SK-N-SH treated with all-trans-retinoic acid at 6 μM for 48 hours (cell line): ENCODE measurements at regions not wholly inside any gene's neighbourhood (a gene's known extent, or its start where the extent isn't known, plus 50 kb on each side); places are given as distances from the start of the nearest gene placed in this dataset.

Experiments used
- ATAC-seq: fragments of 200-7000 bp; cut with Tn5 transposase; 3 replicates; pipeline ENCODE4 v1.9.1; 2020; ENCODE audit warnings: mild to moderate bottlenecking, moderate library complexity
- ARNTL ChIP-seq: fragments of 450-650 bp; formaldehyde crosslinking; IDR thresholded peaks from 2 replicates; pipeline ENCODE4 v1.5.0; 2020; ENCODE audit warnings: low read depth, mild to moderate bottlenecking, moderate library complexity, borderline replicate concordance
- CSDC2 ChIP-seq: fragments of 250-450 bp; sonication (Bioruptor Pico); IDR thresholded peaks from 2 replicates; pipeline ENCODE4 v1.5.0; 2020; ENCODE audit warnings: mild to moderate bottlenecking, moderate library complexity
- ESRRG ChIP-seq: fragments of 250-450 bp; sonication (Bioruptor Pico); IDR thresholded peaks from 2 replicates; pipeline ENCODE4 v1.6.1; 2021; ENCODE audit warnings: mild to moderate bottlenecking
- GLIS3 ChIP-seq: fragments of 250-450 bp; sonication (Bioruptor Pico); IDR thresholded peaks from 2 replicates; pipeline ENCODE4 v1.5.0; 2020; ENCODE audit warnings: mild to moderate bottlenecking, moderate library complexity
- OSR1 ChIP-seq: fragments of 250-450 bp; sonication (Bioruptor Pico); IDR thresholded peaks from 2 replicates; pipeline ENCODE4 v1.8.0; 2022; ENCODE audit warnings: moderate library complexity, mild to moderate bottlenecking, inconsistent platforms
- POU6F1 ChIP-seq: fragments of 250-450 bp; sonication (Bioruptor Pico); IDR thresholded peaks from 2 replicates; pipeline ENCODE4 v1.8.0; 2021; ENCODE audit warnings: low read depth, mild to moderate bottlenecking, moderate library complexity, borderline replicate concordance
- PPARA ChIP-seq: fragments of 250-450 bp; sonication (Bioruptor Pico); IDR thresholded peaks from 2 replicates; pipeline ENCODE4 v1.5.0; 2020; ENCODE audit warnings: mild to moderate bottlenecking, borderline replicate concordance
- RARB ChIP-seq: fragments of 250-450 bp; sonication (Bioruptor Pico); IDR thresholded peaks from 2 replicates; pipeline ENCODE4 v1.8.0; 2021; ENCODE audit warnings: mild to moderate bottlenecking, moderate library complexity
- SNAI2 ChIP-seq: fragments of 250-450 bp; sonication (Bioruptor Pico); IDR thresholded peaks from 2 replicates; pipeline ENCODE4 v1.5.0; 2020; ENCODE audit warnings: mild to moderate bottlenecking, moderate library complexity
- TOX ChIP-seq: fragments of 250-450 bp; sonication (Bioruptor Pico); IDR thresholded peaks from 2 replicates; pipeline ENCODE4 v1.8.0; 2021; ENCODE audit warnings: mild to moderate bottlenecking, moderate library complexity, borderline replicate concordance
- ZC3H10 ChIP-seq: fragments of 250-450 bp; sonication (Bioruptor Pico); IDR thresholded peaks from 2 replicates; pipeline ENCODE4 v1.5.1; 2021; ENCODE audit warnings: mild to moderate bottlenecking, moderate library complexity
- ZFP3 ChIP-seq: fragments of 250-450 bp; sonication (Bioruptor Pico); IDR thresholded peaks from 2 replicates; pipeline ENCODE4 v1.5.0; 2020; ENCODE audit warnings: mild to moderate bottlenecking, moderate library complexity
- ZFP30 ChIP-seq: fragments of 450-650 bp; formaldehyde crosslinking; IDR thresholded peaks from 2 replicates; pipeline ENCODE4 v1.5.0; 2022; ENCODE audit warnings: mild to moderate bottlenecking, moderate library complexity
- ZNF565 ChIP-seq: fragments of 450-650 bp; formaldehyde crosslinking; conservative IDR thresholded peaks from 2 replicates; pipeline ENCODE4 v1.5.0; 2020; ENCODE audit warnings: low read depth, mild to moderate bottlenecking, moderate library complexity
- ZNF70 ChIP-seq: fragments of 450-650 bp; formaldehyde crosslinking; IDR thresholded peaks from 2 replicates; pipeline ENCODE4 v1.5.0; 2020; ENCODE audit warnings: mild to moderate bottlenecking, moderate library complexity
- ZNF8 ChIP-seq: fragments of 450-650 bp; formaldehyde crosslinking; IDR thresholded peaks from 2 replicates; pipeline ENCODE4 v1.5.0; 2020; ENCODE audit warnings: mild to moderate bottlenecking, moderate library complexity
- TF ChIP-seq, protein P1 (sequence below): fragments of 250-450 bp; sonication (Bioruptor Pico); IDR thresholded peaks from 2 replicates; pipeline ENCODE4 v1.5.1; 2020; ENCODE audit warnings: low read depth, mild to moderate bottlenecking, moderate library complexity
- TF ChIP-seq, protein P2 (sequence below): fragments of 250-450 bp; sonication (Bioruptor Pico); IDR thresholded peaks from 2 replicates; pipeline ENCODE4 v1.8.0; 2020; ENCODE audit warnings: mild to moderate bottlenecking, moderate library complexity, borderline replicate concordance
- TF ChIP-seq, protein P3 (sequence below): fragments of 250-450 bp; sonication (Bioruptor Pico); IDR thresholded peaks from 2 replicates; pipeline ENCODE4 v1.5.0; 2020; ENCODE audit warnings: mild to moderate bottlenecking, moderate library complexity
- TF ChIP-seq, protein P4 (sequence below): fragments of 250-450 bp; sonication (Bioruptor Pico); IDR thresholded peaks from 2 replicates; pipeline ENCODE4 v1.5.1; 2021; ENCODE audit warnings: mild to moderate bottlenecking, moderate library complexity

- no peak for ATAC-seq
- TF ChIP-seq ZFP3 (CRISPR knock-in tag) (no peak), ZNF70 (CRISPR knock-in tag) (no peak), ESRRG (CRISPR knock-in tag) (no peak), OSR1 (CRISPR knock-in tag) (no peak)
Observed at GRCh38 chr14:99345472-99345871, 73.5 kb upstream of the BCL11B start.

- no peak for ATAC-seq
- no peak for TF ChIP-seq PPARA (CRISPR knock-in tag)
- TF ChIP-seq ZNF565 (CRISPR knock-in tag), result no peak
- no peak for TF ChIP-seq ZNF8 (CRISPR knock-in tag)
- TF ChIP-seq ZFP3 (CRISPR knock-in tag), result no peak
- TF ChIP-seq, protein P1, sequence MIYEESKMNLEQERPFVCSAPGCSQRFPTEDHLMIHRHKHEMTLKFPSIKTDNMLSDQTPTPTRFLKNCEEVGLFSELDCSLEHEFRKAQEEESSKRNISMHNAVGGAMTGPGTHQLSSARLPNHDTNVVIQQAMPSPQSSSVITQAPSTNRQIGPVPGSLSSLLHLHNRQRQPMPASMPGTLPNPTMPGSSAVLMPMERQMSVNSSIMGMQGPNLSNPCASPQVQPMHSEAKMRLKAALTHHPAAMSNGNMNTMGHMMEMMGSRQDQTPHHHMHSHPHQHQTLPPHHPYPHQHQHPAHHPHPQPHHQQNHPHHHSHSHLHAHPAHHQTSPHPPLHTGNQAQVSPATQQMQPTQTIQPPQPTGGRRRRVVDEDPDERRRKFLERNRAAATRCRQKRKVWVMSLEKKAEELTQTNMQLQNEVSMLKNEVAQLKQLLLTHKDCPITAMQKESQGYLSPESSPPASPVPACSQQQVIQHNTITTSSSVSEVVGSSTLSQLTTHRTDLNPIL (CRISPR knock-in tag), result no peak
- TF ChIP-seq POU6F1 (CRISPR knock-in tag), result no peak
Observed at GRCh38 chr14:99344051-99344758, 72.2 kb upstream of the BCL11B start.

DNA sequence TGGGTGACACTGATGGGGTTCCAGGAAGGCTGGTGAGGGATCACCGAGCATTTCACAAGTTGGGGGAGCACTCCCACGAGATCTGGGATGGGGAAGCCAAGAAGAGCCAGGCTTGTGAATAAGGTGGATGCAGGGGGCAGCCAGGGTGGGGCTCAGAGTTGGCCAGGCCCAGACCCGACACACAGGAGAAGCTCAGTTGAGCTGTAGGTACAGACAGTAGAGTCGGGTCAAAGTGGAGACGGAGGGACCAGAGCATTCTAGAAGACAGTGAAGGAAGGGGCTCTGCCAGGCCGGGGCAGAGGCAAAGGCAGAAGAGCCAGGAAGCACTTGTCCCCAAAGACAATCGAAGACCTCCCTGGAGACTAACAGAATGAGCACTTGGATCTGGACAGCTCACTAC is 70.9 kb upstream of the BCL11B start:
- no peak for ATAC-seq
- TF ChIP-seq, protein P2, sequence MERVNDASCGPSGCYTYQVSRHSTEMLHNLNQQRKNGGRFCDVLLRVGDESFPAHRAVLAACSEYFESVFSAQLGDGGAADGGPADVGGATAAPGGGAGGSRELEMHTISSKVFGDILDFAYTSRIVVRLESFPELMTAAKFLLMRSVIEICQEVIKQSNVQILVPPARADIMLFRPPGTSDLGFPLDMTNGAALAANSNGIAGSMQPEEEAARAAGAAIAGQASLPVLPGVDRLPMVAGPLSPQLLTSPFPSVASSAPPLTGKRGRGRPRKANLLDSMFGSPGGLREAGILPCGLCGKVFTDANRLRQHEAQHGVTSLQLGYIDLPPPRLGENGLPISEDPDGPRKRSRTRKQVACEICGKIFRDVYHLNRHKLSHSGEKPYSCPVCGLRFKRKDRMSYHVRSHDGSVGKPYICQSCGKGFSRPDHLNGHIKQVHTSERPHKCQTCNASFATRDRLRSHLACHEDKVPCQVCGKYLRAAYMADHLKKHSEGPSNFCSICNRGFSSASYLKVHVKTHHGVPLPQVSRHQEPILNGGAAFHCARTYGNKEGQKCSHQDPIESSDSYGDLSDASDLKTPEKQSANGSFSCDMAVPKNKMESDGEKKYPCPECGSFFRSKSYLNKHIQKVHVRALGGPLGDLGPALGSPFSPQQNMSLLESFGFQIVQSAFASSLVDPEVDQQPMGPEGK (CRISPR knock-in tag), result no peak
- TF ChIP-seq GLIS3 (CRISPR knock-in tag), result no peak
- TF ChIP-seq ZC3H10, result no peak
- no peak for TF ChIP-seq POU6F1 (CRISPR knock-in tag)
- no peak for TF ChIP-seq RARB (CRISPR knock-in tag)
- no peak for TF ChIP-seq TOX (CRISPR knock-in tag)
- TF ChIP-seq, protein P1 (CRISPR knock-in tag), result no peak
- TF ChIP-seq, protein P3, sequence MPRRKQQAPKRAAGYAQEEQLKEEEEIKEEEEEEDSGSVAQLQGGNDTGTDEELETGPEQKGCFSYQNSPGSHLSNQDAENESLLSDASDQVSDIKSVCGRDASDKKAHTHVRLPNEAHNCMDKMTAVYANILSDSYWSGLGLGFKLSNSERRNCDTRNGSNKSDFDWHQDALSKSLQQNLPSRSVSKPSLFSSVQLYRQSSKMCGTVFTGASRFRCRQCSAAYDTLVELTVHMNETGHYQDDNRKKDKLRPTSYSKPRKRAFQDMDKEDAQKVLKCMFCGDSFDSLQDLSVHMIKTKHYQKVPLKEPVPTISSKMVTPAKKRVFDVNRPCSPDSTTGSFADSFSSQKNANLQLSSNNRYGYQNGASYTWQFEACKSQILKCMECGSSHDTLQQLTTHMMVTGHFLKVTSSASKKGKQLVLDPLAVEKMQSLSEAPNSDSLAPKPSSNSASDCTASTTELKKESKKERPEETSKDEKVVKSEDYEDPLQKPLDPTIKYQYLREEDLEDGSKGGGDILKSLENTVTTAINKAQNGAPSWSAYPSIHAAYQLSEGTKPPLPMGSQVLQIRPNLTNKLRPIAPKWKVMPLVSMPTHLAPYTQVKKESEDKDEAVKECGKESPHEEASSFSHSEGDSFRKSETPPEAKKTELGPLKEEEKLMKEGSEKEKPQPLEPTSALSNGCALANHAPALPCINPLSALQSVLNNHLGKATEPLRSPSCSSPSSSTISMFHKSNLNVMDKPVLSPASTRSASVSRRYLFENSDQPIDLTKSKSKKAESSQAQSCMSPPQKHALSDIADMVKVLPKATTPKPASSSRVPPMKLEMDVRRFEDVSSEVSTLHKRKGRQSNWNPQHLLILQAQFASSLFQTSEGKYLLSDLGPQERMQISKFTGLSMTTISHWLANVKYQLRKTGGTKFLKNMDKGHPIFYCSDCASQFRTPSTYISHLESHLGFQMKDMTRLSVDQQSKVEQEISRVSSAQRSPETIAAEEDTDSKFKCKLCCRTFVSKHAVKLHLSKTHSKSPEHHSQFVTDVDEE (CRISPR knock-in tag), result no peak
- TF ChIP-seq OSR1 (CRISPR knock-in tag), result no peak
- TF ChIP-seq ZFP30 (CRISPR knock-in tag), result no peak
- TF ChIP-seq ZFP3 (CRISPR knock-in tag), result no peak
- TF ChIP-seq, protein P4, sequence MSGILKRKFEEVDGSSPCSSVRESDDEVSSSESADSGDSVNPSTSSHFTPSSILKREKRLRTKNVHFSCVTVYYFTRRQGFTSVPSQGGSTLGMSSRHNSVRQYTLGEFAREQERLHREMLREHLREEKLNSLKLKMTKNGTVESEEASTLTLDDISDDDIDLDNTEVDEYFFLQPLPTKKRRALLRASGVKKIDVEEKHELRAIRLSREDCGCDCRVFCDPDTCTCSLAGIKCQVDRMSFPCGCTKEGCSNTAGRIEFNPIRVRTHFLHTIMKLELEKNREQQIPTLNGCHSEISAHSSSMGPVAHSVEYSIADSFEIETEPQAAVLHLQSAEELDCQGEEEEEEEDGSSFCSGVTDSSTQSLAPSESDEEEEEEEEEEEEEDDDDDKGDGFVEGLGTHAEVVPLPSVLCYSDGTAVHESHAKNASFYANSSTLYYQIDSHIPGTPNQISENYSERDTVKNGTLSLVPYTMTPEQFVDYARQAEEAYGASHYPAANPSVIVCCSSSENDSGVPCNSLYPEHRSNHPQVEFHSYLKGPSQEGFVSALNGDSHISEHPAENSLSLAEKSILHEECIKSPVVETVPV (CRISPR knock-in tag), result no peak
- TF ChIP-seq SNAI2, result no peak
- TF ChIP-seq CSDC2, result no peak
- no peak for TF ChIP-seq PPARA (CRISPR knock-in tag)
- TF ChIP-seq ZNF70 (CRISPR knock-in tag), result no peak
- TF ChIP-seq ZNF565 (CRISPR knock-in tag), result no peak
- no peak for TF ChIP-seq ARNTL (CRISPR knock-in tag)
